Ramos (cell line): ENCODE measurements at regions not wholly inside any gene's neighbourhood (a gene's known extent, or its start where the extent isn't known, plus 50 kb on each side); places are given as distances from the start of the nearest gene placed in this dataset.

ENCODE experiments used
- in situ Hi-C: fragments of 300-500 bp; cut with MboI; formaldehyde crosslinking; loops from one replicate; pipeline ENCODE4 v1.14.3; 2022; ENCODE audit warnings: low sequenced_read_pairs; ENCODE audit not compliant: unreplicated experiment

- in situ Hi-C loops: no loop called here
Observed at GRCh38 chr6:766625-767024, 73.7 kb upstream of the EXOC2 start.

- in situ Hi-C loops: no loop called here
Observed at GRCh38 chr6:761997-762396, 69.1 kb upstream of the EXOC2 start.

GRCh38 chr6:760982-761955 lies 68.3 kb upstream of the EXOC2 start:
- in situ Hi-C loops: no loop called here

- in situ Hi-C loops: no loop called here
Observed at GRCh38 chr6:759729-760128, 66.8 kb upstream of the EXOC2 start.

GRCh38 chr6:756224-756623 lies 63.3 kb upstream of the EXOC2 start:
- in situ Hi-C loops: no loop called here

- in situ Hi-C loops: no loop called here
Observed at GRCh38 chr6:754202-754601, 61.3 kb upstream of the EXOC2 start.

GRCh38 chr6:753486-753885 lies 60.5 kb upstream of the EXOC2 start:
- in situ Hi-C loops: no loop called here

GRCh38 chr6:752438-752837 lies 59.5 kb upstream of the EXOC2 start:
- in situ Hi-C loops: no loop called here

- in situ Hi-C loops: no loop called here
Observed at GRCh38 chr6:751765-752164, 58.8 kb upstream of the EXOC2 start.

GRCh38 chr6:747921-748320 lies 55.0 kb upstream of the EXOC2 start:
- in situ Hi-C loops: no loop called here

- in situ Hi-C loops: no loop called here
Observed at GRCh38 chr6:747028-747427, 54.1 kb upstream of the EXOC2 start.

GRCh38 chr6:744666-745353 lies 51.9 kb upstream of the EXOC2 start:
- in situ Hi-C loops: no loop called here

- in situ Hi-C loops: no loop called here
Observed at GRCh38 chr6:743320-744096, 50.6 kb upstream of the EXOC2 start.
